GM18951 (cell line): ENCODE measurements at regions not wholly inside any gene's neighbourhood (a gene's known extent, or its start where the extent isn't known, plus 50 kb on each side); places are given as distances from the start of the nearest gene placed in this dataset.

Experiments used
- POLR2A ChIP-seq: IDR thresholded peaks from 4 replicates; pipeline ENCODE4 v1.6.1; 2011; ENCODE audit warnings: mild to moderate bottlenecking; ENCODE audit not compliant: insufficient read length, insufficient read depth; ENCODE audit errors: extremely low read depth
- in situ Hi-C: fragments of 300-500 bp; cut with MboI; formaldehyde crosslinking; loops from one replicate; pipeline ENCODE4 v1.12.0; 2022; ENCODE audit warnings: low sequenced_read_pairs, mixed read lengths, inconsistent platforms; ENCODE audit not compliant: unreplicated experiment

DNA sequence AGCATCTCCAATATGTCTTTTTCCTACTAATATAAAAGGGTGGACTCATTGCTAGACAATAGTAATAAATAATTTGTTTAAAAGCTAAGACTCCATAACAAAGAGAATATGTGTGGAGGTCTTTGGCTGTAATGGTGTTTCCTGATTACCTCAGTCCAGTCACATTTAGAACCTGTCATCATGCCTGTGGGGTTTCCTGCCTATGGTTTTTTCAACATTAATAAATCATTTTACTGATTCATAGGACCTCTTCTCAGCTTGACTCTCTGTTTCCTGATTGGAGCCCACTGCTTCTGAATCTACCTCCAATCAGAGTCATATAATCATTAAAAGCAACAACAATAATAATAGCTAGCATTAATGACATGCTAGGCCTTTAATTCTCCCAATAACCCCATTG is 52.4 kb upstream of the GNAI1 start:
- no peak for TF ChIP-seq POLR2A
- in situ Hi-C loops = no loop called here

GRCh38 chr7:80078886-80079285 is 55.7 kb upstream of the GNAI1 start:
- TF ChIP-seq POLR2A = no peak
- in situ Hi-C loops = no loop called here

DNA sequence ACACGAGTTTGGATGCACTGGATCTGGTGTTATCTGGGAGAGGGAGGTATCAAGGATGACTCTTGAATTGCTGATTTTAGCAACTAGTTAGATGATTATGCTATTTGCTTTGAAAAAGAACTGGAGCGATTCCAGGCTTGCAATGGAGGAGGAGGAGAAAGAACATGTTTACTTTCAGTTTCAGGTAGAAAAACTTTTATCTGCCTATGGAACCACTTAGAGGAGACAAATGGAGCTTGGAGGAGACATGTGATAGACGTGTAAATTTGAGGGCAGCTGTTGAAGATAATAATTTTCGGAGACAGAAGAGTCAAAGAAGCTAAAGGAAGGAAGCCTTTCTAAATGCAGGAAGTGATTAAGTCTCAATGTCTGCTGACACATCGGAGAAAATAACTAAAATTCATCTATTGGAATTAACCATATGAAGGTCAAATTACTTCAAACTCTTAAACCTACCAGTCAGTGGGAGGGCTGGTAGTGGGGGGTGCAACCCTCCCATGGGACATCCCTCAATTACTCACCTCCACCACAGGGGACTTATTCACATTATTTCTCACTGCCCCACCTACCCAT is 56.4 kb upstream of the GNAI1 start:
- in situ Hi-C loops = no loop called here
- TF ChIP-seq POLR2A = no peak

DNA sequence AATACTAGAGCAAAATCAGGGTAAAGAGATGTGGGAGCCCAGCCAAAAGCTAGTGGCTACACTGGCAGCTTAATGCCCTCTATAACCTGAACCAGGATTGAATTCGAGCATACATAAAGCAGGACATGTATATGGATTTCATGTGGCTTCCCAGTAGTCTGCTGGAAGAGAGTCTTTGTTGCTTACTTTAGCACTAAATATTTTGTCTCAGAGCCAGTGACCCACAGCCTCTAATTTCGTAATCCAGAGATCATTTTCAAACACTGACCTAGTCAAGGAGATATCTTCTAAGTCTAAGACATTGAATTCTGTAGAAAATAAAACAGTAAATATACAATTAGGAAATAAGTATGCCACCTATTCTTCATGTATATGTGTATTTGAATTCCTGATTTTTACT is 64.2 kb upstream of the GNAI1 start:
- in situ Hi-C loops = loop anchor here (25.0 kb wide), 1 partner anchor 592 kb away; no protein-coding TSS in a partner anchor
- no peak for TF ChIP-seq POLR2A

- no peak for TF ChIP-seq POLR2A
- in situ Hi-C loops = loop anchor here (25.0 kb wide), 1 partner anchor 596 kb away; no protein-coding TSS in a partner anchor
Observed at GRCh38 chr7:80066639-80067038, 68.0 kb upstream of the GNAI1 start.

GRCh38 chr7:80063834-80064233 is 70.8 kb upstream of the GNAI1 start:
- no peak for TF ChIP-seq POLR2A
- in situ Hi-C loops = loop anchor here (25.0 kb wide), 1 partner anchor 598 kb away; no protein-coding TSS in a partner anchor

DNA sequence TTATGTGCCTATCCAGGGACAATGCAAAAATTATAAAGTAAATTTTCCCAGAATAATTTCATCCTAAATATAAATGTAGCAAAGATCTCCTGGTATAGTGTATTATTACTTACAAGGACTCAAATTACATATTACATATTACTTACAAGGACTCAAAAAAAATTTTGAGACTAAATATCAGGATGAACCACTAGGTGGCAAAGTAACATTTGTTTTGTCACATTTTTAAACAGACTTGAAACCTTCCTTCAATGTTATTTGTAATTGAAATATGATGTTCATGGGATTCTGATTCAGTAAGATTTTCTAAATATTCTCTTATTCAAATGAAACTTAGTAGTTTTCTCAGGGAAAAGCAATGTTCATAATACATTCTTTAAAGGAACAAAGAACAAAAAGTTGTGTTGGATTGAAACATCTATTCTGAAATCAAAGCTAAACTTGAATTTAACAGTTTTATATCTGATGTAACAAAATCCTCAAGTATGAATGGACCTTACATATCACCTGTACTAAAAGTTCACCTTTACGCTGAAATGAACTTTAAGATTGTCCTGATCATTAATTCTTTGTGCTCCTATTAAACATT is 74.3 kb upstream of the GNAI1 start:
- in situ Hi-C loops = loop anchor here (25.0 kb wide), 1 partner anchor 602 kb away; no protein-coding TSS in a partner anchor

DNA sequence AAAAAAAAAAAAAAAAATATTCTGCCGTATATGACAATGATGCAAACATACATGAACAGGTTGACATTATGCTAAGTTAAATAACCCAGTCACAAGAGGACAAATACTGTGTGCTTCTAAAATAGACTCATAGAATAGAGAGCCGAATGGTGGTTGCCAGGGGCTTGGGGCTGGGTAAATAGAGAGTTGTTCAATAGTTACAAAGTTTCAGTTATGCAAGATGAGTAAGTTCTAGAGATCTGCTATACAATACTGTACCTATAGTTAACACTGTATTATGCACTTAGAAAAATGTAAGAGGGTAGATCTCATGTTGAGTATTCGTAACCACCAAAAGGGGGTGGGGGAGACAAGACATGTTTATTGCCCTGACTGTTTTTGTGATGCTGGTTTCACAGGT is 77.1 kb upstream of the GNAI1 start:
- in situ Hi-C loops = loop anchor here (25.0 kb wide), 1 partner anchor 605 kb away; no protein-coding TSS in a partner anchor
- no peak for TF ChIP-seq POLR2A

More for the DNA sequence above, 74.3 kb upstream of the GNAI1 start:
- TF ChIP-seq POLR2A = no peak

DNA sequence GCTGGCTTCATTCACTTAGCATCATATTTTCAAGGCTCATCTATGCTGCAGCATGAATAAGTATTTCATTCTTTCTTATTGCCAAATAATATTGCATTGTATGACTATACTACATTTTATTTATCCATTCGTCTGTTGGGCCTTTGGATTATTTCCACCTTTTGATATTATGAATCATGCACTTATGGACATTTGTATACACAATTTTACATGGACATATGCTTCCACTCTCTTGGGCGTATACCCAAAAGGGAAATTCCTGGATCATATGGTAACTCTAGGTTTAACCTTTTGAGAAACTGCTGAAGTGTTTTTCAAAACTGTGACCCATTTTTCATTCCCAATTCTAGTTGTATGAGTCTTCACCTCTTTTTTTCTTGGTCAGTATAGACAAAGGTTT is 80.3 kb upstream of the GNAI1 start:
- in situ Hi-C loops = loop anchor here (25.0 kb wide), 1 partner anchor 608 kb away; no protein-coding TSS in a partner anchor

GRCh38 chr7:80053124-80053523 is 81.5 kb upstream of the GNAI1 start:
- TF ChIP-seq POLR2A = no peak
- in situ Hi-C loops = loop anchor here (25.0 kb wide), 1 partner anchor 609 kb away; no protein-coding TSS in a partner anchor

More for the DNA sequence above, 80.3 kb upstream of the GNAI1 start:
- no peak for TF ChIP-seq POLR2A

- no peak for TF ChIP-seq POLR2A
- in situ Hi-C loops = no loop called here
Observed at GRCh38 chr7:80047856-80048459, 86.7 kb upstream of the GNAI1 start.

GRCh38 chr7:80047032-80047431 is 87.6 kb upstream of the GNAI1 start:
- in situ Hi-C loops = no loop called here
- no peak for TF ChIP-seq POLR2A

DNA sequence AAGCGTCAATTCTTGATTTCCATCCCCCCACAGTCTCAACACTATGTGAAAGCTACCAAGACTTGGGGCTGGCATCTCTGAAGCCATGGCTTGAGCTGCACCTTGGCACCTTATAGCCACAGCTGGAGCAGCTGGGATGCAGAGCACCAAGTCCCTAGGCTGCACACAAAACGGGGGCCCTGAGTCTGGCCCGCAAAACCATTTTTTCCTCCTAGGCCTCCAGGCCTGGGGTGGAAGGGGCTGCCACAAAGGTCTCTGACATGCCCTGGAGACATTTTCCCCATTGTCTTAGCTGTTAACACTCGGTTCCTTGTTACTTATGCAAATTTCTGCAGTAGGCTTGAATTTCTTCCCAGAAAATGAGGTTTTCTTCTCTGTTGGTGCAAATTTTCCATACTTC is 89.8 kb upstream of the GNAI1 start:
- TF ChIP-seq POLR2A = no peak
- in situ Hi-C loops = no loop called here

DNA sequence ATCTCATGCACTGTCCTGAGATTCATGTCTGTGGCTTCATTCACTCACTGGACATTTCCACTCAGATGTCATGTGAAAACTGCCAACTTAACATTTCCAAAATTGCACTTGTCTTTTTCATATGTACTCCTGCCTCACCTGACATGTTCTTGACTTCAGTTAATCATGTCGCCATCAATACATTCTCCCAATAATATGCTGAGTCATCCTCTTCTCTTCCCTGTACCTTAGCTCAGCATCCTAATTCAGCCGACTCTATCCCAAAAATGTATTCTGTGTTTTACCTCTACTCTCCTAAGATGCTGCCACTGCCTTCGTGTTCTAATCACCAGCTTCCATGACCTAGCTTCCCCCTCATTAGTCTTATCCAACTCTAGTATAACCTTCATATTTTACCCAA is 93.9 kb upstream of the GNAI1 start:
- TF ChIP-seq POLR2A = no peak
- in situ Hi-C loops = no loop called here

DNA sequence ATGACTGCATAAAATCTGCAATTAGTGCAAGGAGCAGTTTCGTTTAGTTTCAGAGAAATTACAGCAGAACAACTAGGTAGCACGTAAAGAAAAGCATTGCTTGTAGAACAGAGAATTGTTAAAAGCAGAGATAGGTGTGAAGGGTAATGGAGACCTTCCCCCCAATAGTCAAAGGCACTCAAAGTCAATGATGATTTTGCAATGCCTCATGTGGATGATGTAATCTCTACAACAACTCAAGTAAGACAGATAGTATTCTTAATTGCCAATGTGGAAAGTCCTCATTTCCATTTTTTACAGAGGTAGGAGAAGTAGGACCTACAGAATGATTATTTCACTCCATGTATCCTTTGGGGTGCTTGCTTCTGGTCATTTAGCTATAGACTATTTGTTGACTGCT is 94.3 kb upstream of the GNAI1 start:
- in situ Hi-C loops = no loop called here
- TF ChIP-seq POLR2A = no peak
